Fibroblast of mammary gland (primary cell): ENCODE measurements at regions not wholly inside any gene's neighbourhood (a gene's known extent, or its start where the extent isn't known, plus 50 kb on each side); places are given as distances from the start of the nearest gene placed in this dataset.

Source experiments
- DNase-seq: peaks from one replicate; pipeline ENCODE4 v3.0.0-alpha.2; 2010; ENCODE audit warnings: low read depth
- H3K4me3 ChIP-seq: 2 replicates; pipeline ENCODE4 v1.5.1; 2011; ENCODE audit warnings: low read depth, mild to moderate bottlenecking, low read length, moderate library complexity; ENCODE audit not compliant: control insufficient read depth
- TF ChIP-seq, protein P1 (sequence below): conservative IDR thresholded peaks from 2 replicates; pipeline ENCODE4 v1.5.1; 2011; ENCODE audit warnings: low read depth, low read length, inconsistent platforms; ENCODE audit not compliant: control insufficient read depth, insufficient read depth

DNA sequence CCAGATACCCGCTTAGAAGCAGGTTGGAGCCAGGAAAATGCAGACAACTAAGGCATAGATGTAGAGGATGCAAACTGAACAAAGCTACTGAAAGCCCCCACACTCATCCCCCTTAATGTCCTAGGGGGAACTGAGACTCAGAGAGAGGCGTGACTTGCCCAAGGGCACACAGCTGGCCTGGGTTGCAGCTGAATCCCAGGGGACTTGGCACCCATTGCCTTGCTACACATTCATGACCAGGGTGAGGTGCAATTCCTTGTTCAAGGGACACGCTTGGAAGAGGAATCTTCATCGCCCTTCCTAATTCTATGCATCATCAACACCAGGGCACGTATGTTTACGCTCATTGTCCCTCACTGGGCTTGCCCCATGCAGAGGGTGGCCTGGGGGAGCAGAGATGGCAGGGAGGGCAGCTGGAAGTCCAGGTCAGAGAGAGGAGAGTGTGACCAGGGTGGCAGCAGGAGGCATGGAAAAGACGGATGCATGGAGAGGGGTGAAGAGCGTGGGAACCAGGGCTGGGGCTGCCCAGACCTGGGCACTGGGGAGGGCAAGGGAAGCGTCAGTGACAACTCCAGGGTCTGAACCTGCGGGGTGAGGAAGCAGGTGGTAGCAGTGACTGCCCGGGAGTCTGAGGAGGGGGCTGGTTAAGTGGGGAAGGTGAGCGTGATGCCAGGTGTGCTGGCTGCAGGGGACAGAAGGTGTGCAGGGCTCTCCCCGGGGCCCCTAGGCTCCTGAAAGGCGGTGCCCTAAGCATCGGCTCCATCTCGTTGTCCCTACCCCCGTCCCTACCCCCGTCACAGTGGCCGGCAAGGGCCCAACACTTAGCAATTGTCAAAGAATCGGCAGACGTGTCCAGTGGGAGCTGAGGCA, 267.1 kb upstream of the TNRC6C start:
- TF ChIP-seq, protein P1, sequence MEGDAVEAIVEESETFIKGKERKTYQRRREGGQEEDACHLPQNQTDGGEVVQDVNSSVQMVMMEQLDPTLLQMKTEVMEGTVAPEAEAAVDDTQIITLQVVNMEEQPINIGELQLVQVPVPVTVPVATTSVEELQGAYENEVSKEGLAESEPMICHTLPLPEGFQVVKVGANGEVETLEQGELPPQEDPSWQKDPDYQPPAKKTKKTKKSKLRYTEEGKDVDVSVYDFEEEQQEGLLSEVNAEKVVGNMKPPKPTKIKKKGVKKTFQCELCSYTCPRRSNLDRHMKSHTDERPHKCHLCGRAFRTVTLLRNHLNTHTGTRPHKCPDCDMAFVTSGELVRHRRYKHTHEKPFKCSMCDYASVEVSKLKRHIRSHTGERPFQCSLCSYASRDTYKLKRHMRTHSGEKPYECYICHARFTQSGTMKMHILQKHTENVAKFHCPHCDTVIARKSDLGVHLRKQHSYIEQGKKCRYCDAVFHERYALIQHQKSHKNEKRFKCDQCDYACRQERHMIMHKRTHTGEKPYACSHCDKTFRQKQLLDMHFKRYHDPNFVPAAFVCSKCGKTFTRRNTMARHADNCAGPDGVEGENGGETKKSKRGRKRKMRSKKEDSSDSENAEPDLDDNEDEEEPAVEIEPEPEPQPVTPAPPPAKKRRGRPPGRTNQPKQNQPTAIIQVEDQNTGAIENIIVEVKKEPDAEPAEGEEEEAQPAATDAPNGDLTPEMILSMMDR: no peak
- no peak for DNase-seq

DNA sequence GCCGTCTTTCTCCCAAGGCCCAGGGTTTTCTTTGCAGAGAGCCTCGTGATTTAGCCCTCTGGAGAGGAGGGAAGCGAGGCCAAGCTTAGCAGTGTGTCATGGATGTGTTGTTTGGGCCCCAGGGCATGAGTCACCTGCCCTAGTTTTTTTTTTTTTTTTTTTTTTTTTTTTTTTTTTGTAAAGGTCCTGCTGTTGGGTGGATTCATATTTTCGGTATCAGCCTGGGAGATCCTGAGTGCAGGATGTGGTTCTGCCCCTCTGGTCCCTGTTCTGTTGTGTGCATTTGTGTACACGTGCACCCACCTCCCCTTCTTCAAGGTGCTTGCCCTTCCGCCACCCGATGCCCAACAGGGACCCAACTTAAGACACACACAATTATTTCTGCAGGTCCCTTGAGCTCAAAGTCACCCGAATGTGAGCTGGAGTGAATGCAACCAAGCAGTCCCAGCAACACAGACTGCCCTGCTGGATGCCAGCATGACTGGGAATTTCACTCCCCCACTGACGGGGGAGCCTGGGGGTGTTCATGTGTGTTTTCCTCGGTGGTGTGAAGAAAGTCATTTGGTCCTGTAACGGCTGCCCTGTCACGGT, 265.8 kb upstream of the TNRC6C start:
- peak; percentile 57 for DNase-seq
- TF ChIP-seq, protein P1: no peak
- no peak overlapping the region for H3K4me3 ChIP-seq

More for the DNA sequence above, 267.1 kb upstream of the TNRC6C start:
- H3K4me3 ChIP-seq: no peak overlapping the region

DNA sequence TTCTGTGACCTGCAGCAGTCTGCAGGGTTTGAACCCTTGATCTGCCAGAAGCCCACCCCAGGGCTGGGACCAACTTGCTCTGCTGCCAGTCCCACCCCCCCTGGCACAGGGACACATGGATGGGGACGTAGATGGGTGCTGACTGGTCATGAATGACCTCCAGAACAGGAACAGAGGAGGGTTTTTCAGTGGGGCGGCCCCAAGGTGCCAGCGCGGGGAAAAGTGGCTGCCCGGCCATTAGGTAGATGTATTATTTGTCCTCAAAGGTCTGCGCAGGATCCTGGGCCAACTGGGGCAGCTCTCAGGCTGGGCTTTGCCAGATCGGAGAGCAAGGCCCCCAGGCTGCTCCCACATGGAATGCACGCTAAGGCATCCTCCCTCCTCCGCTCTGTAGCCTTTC, 265.2 kb upstream of the TNRC6C start:
- TF ChIP-seq, protein P1: no peak
- no peak overlapping the region for H3K4me3 ChIP-seq
- DNase-seq: no peak

DNA sequence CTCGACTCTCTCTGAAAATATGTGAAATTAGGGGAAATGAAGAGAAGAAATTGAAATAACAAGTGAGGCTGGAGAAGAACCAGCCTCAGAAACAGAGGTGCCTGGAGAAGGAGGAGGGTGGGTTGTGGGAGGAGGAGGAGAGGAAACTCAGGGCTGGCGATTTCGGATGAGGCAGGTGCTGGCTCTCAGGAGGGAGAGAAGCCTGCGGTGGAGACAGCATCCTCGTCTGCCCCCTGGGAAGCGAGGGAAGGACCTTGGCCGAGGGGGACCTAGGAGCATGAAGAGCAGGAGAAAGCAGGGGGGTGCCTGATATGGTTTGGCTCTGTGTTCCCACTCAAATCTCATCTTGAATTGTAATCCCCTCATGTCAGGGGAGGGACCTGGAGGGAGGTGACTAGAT, 264.7 kb upstream of the TNRC6C start:
- DNase-seq: no peak
- TF ChIP-seq, protein P1: no peak
- no peak overlapping the region for H3K4me3 ChIP-seq

DNA sequence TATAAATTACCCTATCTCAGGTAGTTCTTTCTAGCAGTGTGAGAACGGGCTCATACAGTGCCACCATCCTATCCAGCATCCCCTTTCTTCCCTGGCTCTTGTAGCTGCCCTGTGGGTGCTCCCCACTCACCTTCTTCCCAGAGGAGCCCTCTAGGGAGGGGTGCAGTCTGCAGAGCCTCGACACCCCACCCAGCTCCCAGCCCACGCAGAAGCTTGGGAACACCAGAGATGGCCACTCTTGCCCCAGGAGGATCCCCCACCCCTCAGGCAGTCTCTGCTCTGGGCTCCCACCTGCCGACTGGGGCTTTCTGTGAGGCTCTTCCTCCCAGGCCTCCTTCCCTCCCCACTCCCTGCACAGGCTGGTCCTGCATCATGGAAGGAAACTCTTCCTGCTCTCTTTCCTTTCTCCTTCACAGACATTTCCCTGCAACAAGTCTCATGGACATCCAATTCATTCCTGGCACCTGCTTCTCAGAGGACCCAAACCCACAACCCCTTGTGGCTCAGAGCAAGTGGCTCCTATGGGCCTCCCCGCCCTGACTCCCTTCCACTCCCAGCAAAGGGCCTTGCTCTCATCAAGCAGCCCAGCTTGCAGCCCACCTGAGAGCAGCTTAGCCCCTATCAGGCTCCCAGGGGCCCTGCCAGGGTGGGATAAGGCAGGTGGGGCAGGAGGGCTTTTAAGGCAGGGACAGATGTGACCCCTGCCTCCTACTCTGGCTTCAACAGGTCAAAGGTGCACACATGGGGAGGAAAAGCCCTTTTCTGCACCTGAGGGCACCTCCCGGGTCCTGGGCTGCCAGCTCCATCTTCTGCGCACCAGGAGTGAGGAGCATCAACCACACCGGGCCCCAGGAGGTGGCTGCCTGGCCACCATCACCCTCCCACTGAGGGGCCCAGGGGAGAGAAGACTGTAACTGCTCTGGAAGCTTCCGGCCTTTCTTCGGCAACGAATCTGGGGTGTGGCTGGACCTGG, 263.8 kb upstream of the TNRC6C start:
- H3K4me3 ChIP-seq: no peak overlapping the region
- DNase-seq: no peak
- TF ChIP-seq, protein P1: no peak

DNA sequence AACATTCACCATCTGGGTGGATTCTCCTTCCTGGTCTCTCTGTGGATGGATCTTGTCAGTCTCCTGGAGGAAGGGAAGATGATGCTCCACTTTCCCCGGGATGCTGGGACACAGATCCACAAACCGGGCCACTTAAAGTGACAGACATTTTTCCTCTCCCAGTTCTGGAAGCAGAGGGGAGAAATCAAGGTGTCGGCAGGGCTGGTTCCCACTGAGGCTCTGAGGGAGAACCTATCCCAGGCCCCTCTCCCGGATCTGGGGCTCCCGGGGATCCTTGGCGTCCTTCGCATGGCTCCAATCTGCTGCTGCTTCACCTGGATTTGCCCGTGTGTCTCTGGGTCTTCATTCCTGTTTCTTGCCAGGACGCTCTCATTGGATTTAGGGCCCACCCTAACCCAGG, 263.1 kb upstream of the TNRC6C start:
- TF ChIP-seq, protein P1: no peak
- no peak overlapping the region for H3K4me3 ChIP-seq
- DNase-seq: no peak
